Esophagus squamous epithelium (tissue), 4 donors: ENCODE measurements at regions not wholly inside any gene's neighbourhood (a gene's known extent, or its start where the extent isn't known, plus 50 kb on each side); places are given as distances from the start of the nearest gene placed in this dataset.

Source experiments
- POLR2A ChIP-seq, 4 donors: fragments of 450-650 bp; IDR thresholded peaks; one replicate each; pipeline ENCODE4 v1.6.1; 2017; ENCODE audit warnings: antibody characterized with exemption in 4 of 4, mild to moderate bottlenecking in 4 of 4, moderate library complexity in 3 of 4
- TF ChIP-seq, protein P1 (sequence below), 6 experiments: fragments of 450-650 bp in 4 of 6; fragments of 200-600 bp in 2 of 6; sonication (generic) in 2 of 6; IDR thresholded peaks; one replicate each; pipeline ENCODE4 v1.5.1; 2016 to 2019; ENCODE audit warnings: antibody characterized with exemption in 6 of 6, mild to moderate bottlenecking in 4 of 6, moderate library complexity in 4 of 6

DNA sequence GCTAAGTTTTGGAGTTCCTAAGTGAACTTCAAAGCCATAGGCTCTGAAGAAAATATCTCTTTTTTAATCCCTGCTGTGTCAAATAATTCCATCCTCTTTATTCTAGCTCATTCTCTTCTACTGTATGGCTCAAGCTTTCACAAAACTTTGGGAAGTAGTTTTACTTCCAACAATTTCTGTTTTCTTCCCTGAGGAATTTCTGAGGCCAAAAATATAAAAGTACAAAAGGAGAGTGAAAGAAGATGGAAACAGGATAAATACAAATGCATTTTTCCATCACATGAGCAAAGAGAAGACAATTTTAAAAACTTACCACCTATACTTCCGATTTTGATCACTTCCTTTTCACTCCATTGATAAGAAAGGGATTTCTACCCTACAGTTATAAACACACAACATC is 585.7 kb upstream of the DAB2 start:
- TF ChIP-seq, protein P1, sequence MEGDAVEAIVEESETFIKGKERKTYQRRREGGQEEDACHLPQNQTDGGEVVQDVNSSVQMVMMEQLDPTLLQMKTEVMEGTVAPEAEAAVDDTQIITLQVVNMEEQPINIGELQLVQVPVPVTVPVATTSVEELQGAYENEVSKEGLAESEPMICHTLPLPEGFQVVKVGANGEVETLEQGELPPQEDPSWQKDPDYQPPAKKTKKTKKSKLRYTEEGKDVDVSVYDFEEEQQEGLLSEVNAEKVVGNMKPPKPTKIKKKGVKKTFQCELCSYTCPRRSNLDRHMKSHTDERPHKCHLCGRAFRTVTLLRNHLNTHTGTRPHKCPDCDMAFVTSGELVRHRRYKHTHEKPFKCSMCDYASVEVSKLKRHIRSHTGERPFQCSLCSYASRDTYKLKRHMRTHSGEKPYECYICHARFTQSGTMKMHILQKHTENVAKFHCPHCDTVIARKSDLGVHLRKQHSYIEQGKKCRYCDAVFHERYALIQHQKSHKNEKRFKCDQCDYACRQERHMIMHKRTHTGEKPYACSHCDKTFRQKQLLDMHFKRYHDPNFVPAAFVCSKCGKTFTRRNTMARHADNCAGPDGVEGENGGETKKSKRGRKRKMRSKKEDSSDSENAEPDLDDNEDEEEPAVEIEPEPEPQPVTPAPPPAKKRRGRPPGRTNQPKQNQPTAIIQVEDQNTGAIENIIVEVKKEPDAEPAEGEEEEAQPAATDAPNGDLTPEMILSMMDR (IDR thresholded peaks at IDR 0.05) = no peak
- no peak for TF ChIP-seq POLR2A (IDR thresholded peaks at IDR 0.05)
